ENCODE measurements at regions not wholly inside any gene's neighbourhood (a gene's known extent, or its start where the extent isn't known, plus 50 kb on each side); places are given as distances from the start of the nearest gene placed in this dataset.

DNA sequence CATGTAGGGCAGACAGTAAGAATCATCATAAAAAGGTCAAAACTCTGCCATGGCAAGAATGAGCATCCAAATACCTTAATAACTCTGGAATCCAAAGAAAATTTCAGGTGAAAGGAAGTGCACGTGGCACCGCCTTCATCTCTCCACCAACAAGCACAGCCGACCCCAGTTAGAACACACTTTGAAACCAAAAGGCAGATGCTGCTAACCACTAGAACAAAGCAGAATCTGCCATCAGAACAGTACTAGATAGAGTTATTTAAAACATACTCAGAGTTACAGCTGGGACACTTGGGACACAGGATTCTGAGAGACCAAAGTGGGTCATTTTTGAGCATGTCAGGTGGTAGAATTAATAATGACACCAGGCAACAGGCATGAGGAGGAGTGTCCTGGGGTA is 106.7 kb upstream of the SOD1 start:
- peaks cover 20% of the 10 kb centered on the region for H3K4me1 Mint-ChIP-seq (ENCODE audit: low read depth)
- no peak for DNase-seq (ENCODE audit: low spot score)
- H3K4me3 Mint-ChIP-seq (ENCODE audit: unreplicated experiment) = no peak overlapping the region
- TF ChIP-seq, protein P1, sequence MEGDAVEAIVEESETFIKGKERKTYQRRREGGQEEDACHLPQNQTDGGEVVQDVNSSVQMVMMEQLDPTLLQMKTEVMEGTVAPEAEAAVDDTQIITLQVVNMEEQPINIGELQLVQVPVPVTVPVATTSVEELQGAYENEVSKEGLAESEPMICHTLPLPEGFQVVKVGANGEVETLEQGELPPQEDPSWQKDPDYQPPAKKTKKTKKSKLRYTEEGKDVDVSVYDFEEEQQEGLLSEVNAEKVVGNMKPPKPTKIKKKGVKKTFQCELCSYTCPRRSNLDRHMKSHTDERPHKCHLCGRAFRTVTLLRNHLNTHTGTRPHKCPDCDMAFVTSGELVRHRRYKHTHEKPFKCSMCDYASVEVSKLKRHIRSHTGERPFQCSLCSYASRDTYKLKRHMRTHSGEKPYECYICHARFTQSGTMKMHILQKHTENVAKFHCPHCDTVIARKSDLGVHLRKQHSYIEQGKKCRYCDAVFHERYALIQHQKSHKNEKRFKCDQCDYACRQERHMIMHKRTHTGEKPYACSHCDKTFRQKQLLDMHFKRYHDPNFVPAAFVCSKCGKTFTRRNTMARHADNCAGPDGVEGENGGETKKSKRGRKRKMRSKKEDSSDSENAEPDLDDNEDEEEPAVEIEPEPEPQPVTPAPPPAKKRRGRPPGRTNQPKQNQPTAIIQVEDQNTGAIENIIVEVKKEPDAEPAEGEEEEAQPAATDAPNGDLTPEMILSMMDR (IDR thresholded peaks at IDR 0.05) = no peak
- H3K27ac Mint-ChIP-seq (ENCODE audit: unreplicated experiment) = no peak overlapping the region
- no peaks in the 10 kb centered on the region for H3K9me3 Mint-ChIP-seq (ENCODE audit: low read depth)
- H3K27me3 Mint-ChIP-seq (ENCODE audit: low read depth) = no peaks in the 10 kb centered on the region
- H3K36me3 Mint-ChIP-seq (ENCODE audit: low read depth) = no peaks in the 10 kb centered on the region

DNA sequence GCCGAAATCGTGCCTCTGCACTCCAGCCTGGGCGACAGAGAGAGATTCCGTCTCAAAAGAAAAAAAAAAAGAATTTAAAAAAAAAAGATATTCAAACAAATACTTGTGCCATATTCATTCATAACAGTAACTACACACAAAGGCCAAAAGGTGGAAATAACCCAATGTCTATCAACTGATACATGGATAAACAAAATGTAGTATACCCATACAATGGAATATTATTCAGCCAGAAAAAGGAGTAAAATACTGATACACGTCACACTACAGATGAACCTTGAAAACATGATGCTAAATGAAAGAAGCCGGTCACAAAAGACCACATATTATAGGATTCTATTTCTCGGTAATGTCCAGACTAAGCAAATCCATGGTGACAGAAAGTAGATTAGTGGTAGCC is 109.4 kb upstream of the SOD1 start:
- Mint-ChIP-seq H3K36me3 (ENCODE audit: low read depth) (no peaks in the 10 kb centered on the region), H3K4me3 (ENCODE audit: unreplicated experiment) (no peak overlapping the region), H3K9me3 (ENCODE audit: low read depth) (no peaks in the 10 kb centered on the region), H3K4me1 (ENCODE audit: low read depth) (peaks cover 10% of the 10 kb centered on the region), H3K27me3 (ENCODE audit: low read depth) (no peaks in the 10 kb centered on the region), H3K27ac (ENCODE audit: unreplicated experiment) (no peak overlapping the region)
- no peak for DNase-seq (ENCODE audit: low spot score)
- TF ChIP-seq, protein P1 (IDR thresholded peaks at IDR 0.05) = no peak

DNA sequence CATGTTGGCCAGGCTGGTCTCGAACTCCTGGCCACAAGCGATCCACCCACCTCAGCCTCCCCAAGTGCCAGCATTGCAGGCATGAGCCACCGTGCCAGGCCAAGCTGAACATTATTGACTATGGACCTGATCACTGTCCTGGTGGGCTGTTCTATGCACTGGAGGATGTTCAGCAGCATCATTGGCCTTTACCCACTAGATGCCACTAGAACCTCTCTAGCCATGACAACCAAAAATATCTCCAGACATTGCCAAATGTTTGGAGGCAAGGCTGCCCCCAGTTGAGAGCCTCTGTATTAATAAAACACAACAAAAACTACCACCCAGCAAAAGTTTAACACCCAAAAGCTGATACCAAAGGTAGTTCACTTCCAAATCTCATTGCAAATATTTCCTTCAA is 110.8 kb upstream of the SOD1 start:
- H3K27me3 Mint-ChIP-seq (ENCODE audit: low read depth) = no peaks in the 10 kb centered on the region
- DNase-seq (ENCODE audit: low spot score) = no peak
- H3K4me3 Mint-ChIP-seq (ENCODE audit: unreplicated experiment) = no peak overlapping the region
- TF ChIP-seq, protein P1 (IDR thresholded peaks at IDR 0.05) = no peak
- H3K4me1 Mint-ChIP-seq (ENCODE audit: low read depth) = no peaks in the 10 kb centered on the region
- H3K27ac Mint-ChIP-seq (ENCODE audit: unreplicated experiment) = no peak overlapping the region
- H3K9me3 Mint-ChIP-seq (ENCODE audit: low read depth) = no peaks in the 10 kb centered on the region
- H3K36me3 Mint-ChIP-seq (ENCODE audit: low read depth) = no peaks in the 10 kb centered on the region

DNA sequence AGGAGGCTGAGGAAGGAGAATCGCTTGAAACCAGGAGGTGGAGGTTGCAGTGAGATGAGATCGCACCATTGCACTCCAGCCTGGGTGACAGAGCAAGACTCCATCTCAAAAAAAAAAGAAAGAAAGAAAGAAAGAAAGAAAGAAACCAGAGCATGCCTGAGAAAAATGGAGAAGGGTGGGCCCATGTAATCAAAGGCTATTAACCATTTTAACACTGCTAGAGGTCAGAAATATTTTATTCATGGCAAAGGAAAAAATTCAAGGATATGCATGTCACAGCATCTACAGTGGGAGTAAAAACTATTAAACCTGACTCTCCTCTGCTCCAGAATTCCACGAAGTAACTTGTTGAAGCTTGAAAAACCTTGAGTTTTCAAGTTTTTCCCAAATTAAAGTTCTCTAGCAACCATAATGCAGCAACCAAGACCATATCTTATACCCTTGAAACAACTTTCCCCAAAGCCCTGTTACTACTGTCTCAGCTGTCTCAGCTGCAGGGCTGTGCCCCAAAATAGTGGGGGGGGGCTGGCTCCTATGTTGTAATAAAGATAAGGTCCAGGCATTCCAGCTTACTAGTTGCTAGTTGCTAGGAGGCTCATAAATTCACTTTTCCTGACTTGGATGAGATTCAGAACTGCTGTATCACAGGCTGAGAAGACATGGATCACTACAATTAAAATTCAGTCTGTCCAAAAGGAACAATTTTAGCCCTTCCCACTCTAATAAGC is 112.9 kb upstream of the SOD1 start:
- DNase-seq (ENCODE audit: low spot score) = no peak
- no peak overlapping the region for H3K4me3 Mint-ChIP-seq (ENCODE audit: unreplicated experiment)
- TF ChIP-seq, protein P1 (IDR thresholded peaks at IDR 0.05) = no peak
- no peaks in the 10 kb centered on the region for H3K4me1 Mint-ChIP-seq (ENCODE audit: low read depth)
- no peaks in the 10 kb centered on the region for H3K9me3 Mint-ChIP-seq (ENCODE audit: low read depth)
- H3K36me3 Mint-ChIP-seq (ENCODE audit: low read depth) = no peaks in the 10 kb centered on the region
- H3K27me3 Mint-ChIP-seq (ENCODE audit: low read depth) = no peaks in the 10 kb centered on the region
- no peak overlapping the region for H3K27ac Mint-ChIP-seq (ENCODE audit: unreplicated experiment)

DNA sequence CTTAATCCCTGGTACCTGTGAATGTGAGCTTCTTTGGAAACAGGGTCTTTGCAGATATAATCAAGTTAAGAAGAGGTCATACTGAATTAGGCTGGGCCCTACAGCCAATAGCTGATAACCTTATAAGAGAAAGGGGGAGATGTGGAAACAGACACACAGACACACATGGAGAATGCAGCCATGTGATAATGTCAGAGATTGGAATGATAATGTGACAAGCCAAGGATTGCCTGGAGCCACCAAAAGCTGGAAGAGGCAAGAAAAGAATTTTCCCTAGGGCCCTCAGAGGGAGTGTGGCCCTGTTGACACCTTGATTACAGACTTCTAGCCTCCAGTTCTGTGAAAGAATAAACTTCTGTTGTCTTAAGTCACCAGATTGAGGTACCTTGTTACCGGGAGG is 114.5 kb upstream of the SOD1 start:
- no peak overlapping the region for H3K4me3 Mint-ChIP-seq (ENCODE audit: unreplicated experiment)
- no peak overlapping the region for H3K27ac Mint-ChIP-seq (ENCODE audit: unreplicated experiment)
- H3K4me1 Mint-ChIP-seq (ENCODE audit: low read depth) = no peaks in the 10 kb centered on the region
- TF ChIP-seq, protein P1 (IDR thresholded peaks at IDR 0.05) = no peak
- no peak for DNase-seq (ENCODE audit: low spot score)
- H3K27me3 Mint-ChIP-seq (ENCODE audit: low read depth) = no peaks in the 10 kb centered on the region
- H3K9me3 Mint-ChIP-seq (ENCODE audit: low read depth) = no peaks in the 10 kb centered on the region
- H3K36me3 Mint-ChIP-seq (ENCODE audit: low read depth) = no peaks in the 10 kb centered on the region

Measured in chondrocyte (in vitro differentiated cells).